Hepatocyte (in vitro differentiated cells): ENCODE measurements at regions not wholly inside any gene's neighbourhood (a gene's known extent, or its start where the extent isn't known, plus 50 kb on each side); places are given as distances from the start of the nearest gene placed in this dataset.

Source experiments
- DNase-seq: peaks from one replicate; pipeline ENCODE4 v3.0.0-alpha.2; 2016; ENCODE audit warnings: low spot score
- H2AFZ ChIP-seq: fragments of 200-600 bp; sonication (generic); 2 replicates; pipeline ENCODE4 v1.6.0; 2016; ENCODE audit warnings: antibody characterized with exemption, mild to moderate bottlenecking
- H3K27ac ChIP-seq: fragments of 200-600 bp; sonication (generic); 2 replicates; pipeline ENCODE4 v1.5.1; 2016; ENCODE audit warnings: mild to moderate bottlenecking
- H3K27me3 ChIP-seq: fragments of 200-600 bp; sonication (generic); 2 replicates; pipeline ENCODE4 v1.6.1; 2016
- H3K36me3 ChIP-seq: fragments of 200-600 bp; sonication (generic); replicated peaks from 2 replicates; pipeline ENCODE4 v1.5.1; 2016; ENCODE audit warnings: low read depth; ENCODE audit not compliant: insufficient read depth
- H3K4me1 ChIP-seq: fragments of 200-600 bp; sonication (generic); 2 replicates; pipeline ENCODE4 v1.5.1; 2016; ENCODE audit warnings: mild to moderate bottlenecking, moderate library complexity; ENCODE audit not compliant: insufficient read depth
- H3K4me2 ChIP-seq: fragments of 200-600 bp; sonication (generic); 2 replicates; pipeline ENCODE4 v1.6.0; 2016
- H3K4me3 ChIP-seq: fragments of 200-600 bp; sonication (generic); 2 replicates; pipeline ENCODE4 v1.5.1; 2016; ENCODE audit warnings: mild to moderate bottlenecking
- H3K79me2 ChIP-seq: fragments of 200-600 bp; sonication (generic); 2 replicates; pipeline ENCODE4 v1.6.0; 2017; ENCODE audit warnings: mild to moderate bottlenecking
- H3K9me2 ChIP-seq: fragments of 200-600 bp; sonication (generic); replicated peaks from 2 replicates; pipeline ENCODE4 v1.6.0; 2017; ENCODE audit warnings: mild to moderate bottlenecking; ENCODE audit not compliant: insufficient read depth
- H3K9me3 ChIP-seq: fragments of 200-600 bp; sonication (generic); 2 replicates; pipeline ENCODE4 v1.5.1; 2016; ENCODE audit warnings: low read depth, mild to moderate bottlenecking
- H4K20me1 ChIP-seq: fragments of 200-600 bp; sonication (generic); 2 replicates; pipeline ENCODE4 v1.6.0; 2016; ENCODE audit warnings: mild to moderate bottlenecking; ENCODE audit not compliant: insufficient read depth, poor library complexity, severe bottlenecking
- CTCF ChIP-seq: fragments of 200-600 bp; sonication (generic); IDR thresholded peaks from 2 replicates; pipeline ENCODE4 v1.5.1; 2016; ENCODE audit warnings: antibody characterized with exemption, mild to moderate bottlenecking; ENCODE audit not compliant: poor library complexity
- EZH2 ChIP-seq: fragments of 200-600 bp; sonication (generic); IDR thresholded peaks from 2 replicates; pipeline ENCODE4 v1.6.1; 2016; ENCODE audit warnings: antibody characterized with exemption, mild to moderate bottlenecking, borderline replicate concordance
- EZH2phosphoT487 ChIP-seq: fragments of 200-600 bp; sonication (generic); IDR thresholded peaks from one replicate; pipeline ENCODE4 v1.6.1; 2018; ENCODE audit warnings: antibody characterized with exemption, mild to moderate bottlenecking, low read depth, moderate library complexity; ENCODE audit not compliant: unreplicated experiment, severe bottlenecking
- WGBS: methylation state at CpG from one replicate; pipeline ENCODE4 v1.1.6; 2016; ENCODE audit warnings: low lambda C conversion rate; ENCODE audit errors: missing lambda C conversion rate; 5-methylcytosine and 5-hydroxymethylcytosine counted together

GRCh38 chr6:18053555-18054445 lies 66.4 kb upstream of the KIF13A start:
- Histone ChIP-seq H3K27me3 (no peaks in the 10 kb centered on the region), H3K9me2 (no peaks in the 10 kb centered on the region), H3K4me2 (peak overlapping the region; percentile 16), H3K36me3 (no peaks in the 10 kb centered on the region), H3K4me1 (peaks cover 10% of the 10 kb centered on the region), H3K27ac (peak overlapping the region; percentile 51), H3K4me3 (no peak overlapping the region), H3K79me2 (no peaks in the 10 kb centered on the region), H3K9me3 (no peaks in the 10 kb centered on the region), H4K20me1 (no peaks in the 10 kb centered on the region), H2AFZ (no peak overlapping the region)
- no peak for DNase-seq
- TF ChIP-seq EZH2phosphoT487: no peak
- TF ChIP-seq CTCF: no peak
- TF ChIP-seq EZH2: no peak
- 65% methylated on average over 6 of the region's 6 CpGs for WGBS

GRCh38 chr6:18053078-18053477 lies 65.6 kb upstream of the KIF13A start:
- no peaks in the 10 kb centered on the region for H3K9me3 ChIP-seq
- H3K4me3 ChIP-seq: no peak overlapping the region
- no peak for DNase-seq
- no peaks in the 10 kb centered on the region for H4K20me1 ChIP-seq
- no peaks in the 10 kb centered on the region for H3K27me3 ChIP-seq
- H3K9me2 ChIP-seq: no peaks in the 10 kb centered on the region
- TF ChIP-seq EZH2phosphoT487 (no peak), CTCF (no peak), EZH2 (no peak)
- H3K79me2 ChIP-seq: no peaks in the 10 kb centered on the region
- H3K36me3 ChIP-seq: no peaks in the 10 kb centered on the region
- H3K4me1 ChIP-seq: peaks cover 10% of the 10 kb centered on the region
- 57% methylated on average over 7 of the region's 7 CpGs for WGBS
- H3K4me2 ChIP-seq: peak overlapping the region; percentile 16
- peak overlapping the region; percentile 51 for H3K27ac ChIP-seq
- H2AFZ ChIP-seq: no peak overlapping the region

GRCh38 chr6:18049646-18050045 lies 62.2 kb upstream of the KIF13A start:
- WGBS: 100% methylated on average over 2 of the region's 2 CpGs
- TF ChIP-seq EZH2phosphoT487 (no peak), CTCF (no peak), EZH2 (no peak)
- no peak for DNase-seq

More at GRCh38 chr6:18049646-18050045, 62.2 kb upstream of the KIF13A start:
- H3K4me3 ChIP-seq: no peak overlapping the region
- no peak overlapping the region for H3K4me2 ChIP-seq
- H2AFZ ChIP-seq: no peak overlapping the region
- H3K27ac ChIP-seq: no peak overlapping the region
- peaks cover 10% of the 10 kb centered on the region for H3K4me1 ChIP-seq
- no peaks in the 10 kb centered on the region for H3K9me3 ChIP-seq
- H3K36me3 ChIP-seq: no peaks in the 10 kb centered on the region
- H3K27me3 ChIP-seq: no peaks in the 10 kb centered on the region
- H3K79me2 ChIP-seq: no peaks in the 10 kb centered on the region
- H4K20me1 ChIP-seq: no peaks in the 10 kb centered on the region
- H3K9me2 ChIP-seq: no peaks in the 10 kb centered on the region
